GM19324 (cell line): ENCODE measurements at regions not wholly inside any gene's neighbourhood (a gene's known extent, or its start where the extent isn't known, plus 50 kb on each side); places are given as distances from the start of the nearest gene placed in this dataset.

ENCODE experiments used
- ATAC-seq: cut with Tn5 transposase; IDR thresholded peaks from one replicate; pipeline ENCODE4 v1.9.1; 2021; ENCODE audit warnings: mild to moderate bottlenecking, moderate library complexity; ENCODE audit not compliant: unreplicated experiment, low FRiP score

DNA sequence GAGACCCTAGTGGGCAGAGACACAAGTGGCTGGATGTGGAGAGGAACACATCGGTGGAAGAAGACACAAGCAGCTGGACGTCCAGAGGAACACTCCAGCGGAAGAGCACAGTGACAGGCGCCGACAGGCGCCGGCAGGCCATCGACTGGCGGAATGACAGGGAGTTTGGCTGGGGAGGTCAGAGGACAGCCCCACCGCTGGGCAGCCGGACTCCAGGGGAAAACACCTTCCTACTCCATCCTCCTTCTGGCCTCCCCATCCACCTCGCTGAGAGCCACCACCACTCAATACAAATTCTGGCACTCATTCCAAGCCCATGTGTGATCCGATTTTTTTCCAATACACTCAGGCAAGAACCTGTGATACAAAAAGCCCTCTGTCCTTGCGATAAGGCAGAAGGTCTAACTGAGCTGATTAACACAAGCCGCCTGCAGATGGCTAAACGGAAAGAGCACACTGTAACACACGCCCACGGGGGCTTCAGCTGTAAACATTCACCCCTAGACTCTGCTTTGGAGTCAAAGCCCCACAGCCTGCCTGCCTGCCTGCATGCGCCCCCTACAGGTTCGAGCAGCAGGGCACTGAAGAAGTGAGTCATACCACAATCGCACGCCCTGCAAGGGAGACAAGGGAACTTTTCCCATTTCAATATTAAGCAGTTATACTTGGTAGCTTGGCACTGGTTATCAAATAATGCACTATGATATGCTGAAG, 50.2 kb upstream of the LRP1B start:
- ATAC-seq = no peak
